ENCODE measurements at regions not wholly inside any gene's neighbourhood (a gene's known extent, or its start where the extent isn't known, plus 50 kb on each side); places are given as distances from the start of the nearest gene placed in this dataset.
"Not testable (repeated sequence)": the region's sequence is repeated elsewhere in the genome, so short reads cannot be mapped to it uniquely, and the experiment has no call there.

DNA sequence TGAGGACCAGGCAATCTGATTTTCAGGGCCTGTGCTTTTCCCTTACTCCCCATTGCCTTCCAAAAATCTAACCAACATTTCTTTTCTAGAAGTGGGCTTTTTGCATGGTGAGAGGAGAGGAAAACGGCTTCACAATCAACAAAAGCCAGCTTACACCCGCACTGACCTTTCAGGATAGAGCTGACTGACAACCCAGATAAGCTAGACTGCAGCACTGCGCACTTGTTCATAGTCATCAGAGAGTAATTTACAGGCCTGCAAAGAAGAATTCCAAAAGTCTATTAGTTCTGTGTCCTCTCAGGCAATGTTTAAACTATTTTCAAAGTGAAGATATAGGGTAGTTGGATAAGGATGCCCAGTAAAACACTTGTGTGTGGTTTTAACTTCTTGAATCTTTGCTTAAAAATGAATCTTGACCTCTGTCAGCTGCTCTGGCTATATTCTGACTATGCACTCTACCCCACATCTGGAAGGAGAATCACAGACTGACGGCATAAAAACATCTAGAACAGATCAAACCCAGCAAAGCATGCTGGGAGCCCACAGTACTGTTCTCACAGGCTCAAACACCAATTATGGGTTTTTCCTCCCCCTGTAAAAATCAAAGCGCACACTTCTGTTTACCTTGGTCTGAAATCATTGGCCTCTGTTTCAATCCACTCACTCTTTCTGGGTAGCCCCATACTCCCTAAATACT, 172.0 kb downstream of the ZNF92 start:
- TF ChIP-seq, protein P1, sequence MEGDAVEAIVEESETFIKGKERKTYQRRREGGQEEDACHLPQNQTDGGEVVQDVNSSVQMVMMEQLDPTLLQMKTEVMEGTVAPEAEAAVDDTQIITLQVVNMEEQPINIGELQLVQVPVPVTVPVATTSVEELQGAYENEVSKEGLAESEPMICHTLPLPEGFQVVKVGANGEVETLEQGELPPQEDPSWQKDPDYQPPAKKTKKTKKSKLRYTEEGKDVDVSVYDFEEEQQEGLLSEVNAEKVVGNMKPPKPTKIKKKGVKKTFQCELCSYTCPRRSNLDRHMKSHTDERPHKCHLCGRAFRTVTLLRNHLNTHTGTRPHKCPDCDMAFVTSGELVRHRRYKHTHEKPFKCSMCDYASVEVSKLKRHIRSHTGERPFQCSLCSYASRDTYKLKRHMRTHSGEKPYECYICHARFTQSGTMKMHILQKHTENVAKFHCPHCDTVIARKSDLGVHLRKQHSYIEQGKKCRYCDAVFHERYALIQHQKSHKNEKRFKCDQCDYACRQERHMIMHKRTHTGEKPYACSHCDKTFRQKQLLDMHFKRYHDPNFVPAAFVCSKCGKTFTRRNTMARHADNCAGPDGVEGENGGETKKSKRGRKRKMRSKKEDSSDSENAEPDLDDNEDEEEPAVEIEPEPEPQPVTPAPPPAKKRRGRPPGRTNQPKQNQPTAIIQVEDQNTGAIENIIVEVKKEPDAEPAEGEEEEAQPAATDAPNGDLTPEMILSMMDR (IDR thresholded peaks at IDR 0.05) = not testable (repeated sequence)
- TF ChIP-seq EZH2 (IDR thresholded peaks at IDR 0.05; ENCODE audit: borderline replicate concordance, insufficient read depth, low read depth, low read length, poor library complexity, severe bottlenecking) = not testable (repeated sequence)

All from B cell (primary cell).